ENCODE measurements at regions not wholly inside any gene's neighbourhood (a gene's known extent, or its start where the extent isn't known, plus 50 kb on each side); places are given as distances from the start of the nearest gene placed in this dataset.

GRCh38 chr11:20311444-20311843 is 52.1 kb upstream of the HTATIP2 start:
- DNase-seq (ENCODE audit: low spot score), result no peak

- no peak for DNase-seq (ENCODE audit: low spot score)
These were observed 52.7 kb upstream of the HTATIP2 start for GRCh38 chr11:20310596-20311394.

GRCh38 chr11:20310137-20310536 is 53.4 kb upstream of the HTATIP2 start:
- DNase-seq (ENCODE audit: low spot score), result no peak

GRCh38 chr11:20309231-20310025 is 54.1 kb upstream of the HTATIP2 start:
- no peak for DNase-seq (ENCODE audit: low spot score)

- DNase-seq (ENCODE audit: low spot score), result no peak
These were observed 54.9 kb upstream of the HTATIP2 start for GRCh38 chr11:20308601-20309000.

- DNase-seq (ENCODE audit: low spot score), result no peak
These were observed 60.0 kb upstream of the HTATIP2 start for GRCh38 chr11:20303391-20303965.

- DNase-seq (ENCODE audit: low spot score), result no peak
These were observed 69.5 kb upstream of the HTATIP2 start for GRCh38 chr11:20293992-20294391.

- no peak for DNase-seq (ENCODE audit: low spot score)
These were observed 70.0 kb upstream of the HTATIP2 start for GRCh38 chr11:20293531-20293930.

GRCh38 chr11:20289732-20290131 is 73.8 kb upstream of the HTATIP2 start:
- DNase-seq (ENCODE audit: low spot score), result no peak

- no peak for DNase-seq (ENCODE audit: low spot score)
These were observed 80.0 kb upstream of the HTATIP2 start for GRCh38 chr11:20283475-20283874.

- DNase-seq (ENCODE audit: low spot score), result no peak
These were observed 84.8 kb upstream of the HTATIP2 start for GRCh38 chr11:20278727-20279126.

- DNase-seq (ENCODE audit: low spot score), result no peak
These were observed 86.5 kb upstream of the HTATIP2 start for GRCh38 chr11:20277014-20277413.

- DNase-seq (ENCODE audit: low spot score), result no peak
These were observed 87.2 kb upstream of the HTATIP2 start for GRCh38 chr11:20275987-20276965.

- DNase-seq (ENCODE audit: low spot score), result no peak
These were observed 89.5 kb upstream of the HTATIP2 start for GRCh38 chr11:20274031-20274430.

- DNase-seq (ENCODE audit: low spot score), result no peak
These were observed 101.3 kb upstream of the DBX1 start for GRCh38 chr11:20261526-20261925.

- no peak for DNase-seq (ENCODE audit: low spot score)
These were observed 100.0 kb upstream of the DBX1 start for GRCh38 chr11:20260307-20260706.

- DNase-seq (ENCODE audit: low spot score), result no peak
These were observed 99.2 kb upstream of the DBX1 start for GRCh38 chr11:20259506-20259905.

GRCh38 chr11:20258376-20258895 is 98.2 kb upstream of the DBX1 start:
- DNase-seq (ENCODE audit: low spot score), result no peak

GRCh38 chr11:20256925-20257324 is 96.7 kb upstream of the DBX1 start:
- no peak for DNase-seq (ENCODE audit: low spot score)

GRCh38 chr11:20253796-20254195 is 93.5 kb upstream of the DBX1 start:
- DNase-seq (ENCODE audit: low spot score), result no peak

GRCh38 chr11:20251496-20251895 is 91.2 kb upstream of the DBX1 start:
- no peak for DNase-seq (ENCODE audit: low spot score)

All from HT-29 (cell line).